ENCODE measurements at regions not wholly inside any gene's neighbourhood (a gene's known extent, or its start where the extent isn't known, plus 50 kb on each side); places are given as distances from the start of the nearest gene placed in this dataset.

GRCh38 chr6:2344319-2344905 is 99.0 kb upstream of the GMDS start:
- TF ChIP-seq GATA3 (IDR thresholded peaks at IDR 0.05; ENCODE audit: low read depth, low read length) (no peak), GATA2 (IDR thresholded peaks at IDR 0.05; ENCODE audit: low read depth, low read length) (no peak)
